ENCODE measurements at regions not wholly inside any gene's neighbourhood (a gene's known extent, or its start where the extent isn't known, plus 50 kb on each side); places are given as distances from the start of the nearest gene placed in this dataset.
"Not testable (repeated sequence)": the region's sequence is repeated elsewhere in the genome, so short reads cannot be mapped to it uniquely, and the experiment has no call there.

DNA sequence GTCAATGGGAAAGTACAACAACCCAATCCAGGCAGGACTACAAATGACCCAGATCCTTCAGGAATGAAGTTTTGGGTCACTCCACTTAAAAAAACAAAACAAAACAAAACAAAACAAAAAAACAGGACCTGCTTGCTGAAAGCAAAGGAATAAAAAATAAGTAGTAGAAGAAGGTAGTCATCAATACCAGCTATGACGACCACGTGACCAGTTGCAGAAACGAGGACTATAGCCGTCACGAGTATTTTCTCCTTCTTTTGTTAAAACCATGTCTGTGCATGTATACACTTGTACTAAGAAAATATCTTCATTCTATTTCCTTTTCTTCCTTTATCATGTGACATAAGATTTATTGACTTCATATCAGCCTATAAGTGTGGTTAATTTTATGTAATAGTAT lies 308.4 kb upstream of the DEFB112 start:
- no peak for DNase-seq

DNA sequence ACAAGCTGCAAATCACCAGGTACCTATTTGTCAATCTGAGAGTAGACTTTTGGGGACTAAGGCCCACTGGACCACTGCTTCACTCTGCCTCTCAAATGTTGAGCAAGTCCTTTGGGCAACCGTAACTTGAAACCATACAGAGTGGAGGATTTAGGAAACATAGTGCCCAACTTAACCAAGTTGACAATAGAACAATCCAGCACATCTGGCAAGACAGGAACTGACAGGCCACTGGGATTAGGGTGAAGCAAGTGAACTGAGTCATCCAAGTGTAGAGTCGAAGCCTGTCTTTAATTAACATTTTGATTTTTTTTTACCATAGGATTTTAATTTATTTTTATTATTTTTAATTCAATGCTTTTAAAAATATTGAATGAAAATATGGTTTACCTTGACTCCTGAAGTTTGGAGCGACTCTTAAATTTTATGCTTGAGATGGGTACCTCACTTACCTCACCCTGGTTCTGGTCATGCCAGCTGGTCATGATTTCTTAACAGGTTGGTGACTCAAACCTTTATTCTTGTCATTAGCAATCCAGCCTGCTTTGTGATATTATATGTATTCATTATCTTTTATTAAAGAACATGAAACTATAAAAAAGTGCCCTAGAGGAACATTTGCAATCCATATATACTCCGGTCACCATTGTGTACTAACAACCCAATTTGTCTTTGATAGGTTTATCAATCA lies 312.1 kb upstream of the DEFB112 start:
- DNase-seq: no peak

DNA sequence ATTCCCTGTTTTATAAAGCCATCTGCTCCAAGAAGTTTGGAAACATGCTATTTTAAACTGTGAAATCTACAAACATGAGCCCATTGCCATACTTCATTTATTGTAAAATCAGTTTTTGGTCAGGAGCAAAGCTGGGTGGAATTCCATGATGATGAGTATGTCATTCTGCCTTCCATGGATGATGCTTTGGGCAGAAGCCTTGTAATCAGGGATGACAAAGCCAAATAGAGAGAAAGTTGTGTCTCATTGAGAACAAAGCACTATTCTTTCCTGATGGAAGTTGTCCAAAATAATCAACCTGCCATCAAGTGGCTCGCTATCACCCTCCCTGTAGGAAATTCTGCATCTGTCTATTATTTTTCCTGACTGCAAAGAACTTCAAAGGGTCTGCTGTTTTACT lies 313.0 kb upstream of the DEFB112 start:
- no peak for DNase-seq

DNA sequence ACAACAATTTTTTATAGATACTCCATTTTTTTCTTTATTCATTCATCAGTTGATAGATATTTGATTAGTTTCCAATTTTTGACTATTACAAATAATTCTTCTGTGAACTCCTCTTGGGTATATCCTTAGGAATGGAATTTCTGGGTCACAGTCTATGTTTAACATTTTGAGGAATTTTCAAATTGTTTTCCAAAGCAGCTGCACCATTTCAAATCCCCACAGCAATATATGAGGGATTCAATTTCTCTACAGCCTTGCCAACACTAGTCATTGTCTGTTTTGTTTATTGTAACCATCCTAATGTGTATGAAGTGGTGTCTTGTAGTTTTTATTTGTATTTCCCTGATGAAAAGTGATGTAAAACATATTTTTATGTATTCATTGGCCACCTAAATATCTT lies 320.3 kb upstream of the DEFB112 start:
- DNase-seq: no peak

DNA sequence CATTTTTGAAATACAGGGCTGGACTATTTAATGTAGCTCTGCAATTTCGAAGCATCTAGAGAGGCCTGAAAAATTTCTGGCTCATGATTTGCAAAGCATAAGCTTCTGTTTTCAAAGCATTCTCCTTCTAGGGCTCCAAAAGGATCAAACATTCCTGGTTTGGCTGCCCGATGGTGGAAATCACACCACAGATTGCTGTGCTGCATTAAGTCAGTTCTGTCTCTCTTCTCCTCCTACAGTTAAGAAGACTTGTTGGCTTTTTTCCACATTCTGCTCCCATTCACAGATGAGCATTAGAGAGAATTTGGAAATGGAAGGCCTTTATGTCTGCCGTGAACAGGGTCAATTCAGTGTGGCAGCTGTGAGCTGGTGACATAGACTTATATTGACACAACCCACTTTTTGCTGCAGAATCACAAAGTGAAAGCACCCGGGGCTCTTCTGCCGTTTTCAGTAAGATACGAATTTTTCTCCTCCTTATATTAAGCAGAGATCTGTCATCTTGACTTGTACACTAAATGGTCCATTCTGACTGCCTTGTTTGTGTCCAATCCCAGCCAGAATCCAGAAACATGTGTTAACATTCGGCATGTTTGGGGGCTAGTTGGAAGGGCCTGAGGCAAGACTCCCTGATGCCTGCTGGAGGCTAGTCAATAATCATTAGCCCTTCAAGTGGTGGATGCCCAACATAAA lies 330.8 kb upstream of the DEFB112 start:
- DNase-seq: no peak

DNA sequence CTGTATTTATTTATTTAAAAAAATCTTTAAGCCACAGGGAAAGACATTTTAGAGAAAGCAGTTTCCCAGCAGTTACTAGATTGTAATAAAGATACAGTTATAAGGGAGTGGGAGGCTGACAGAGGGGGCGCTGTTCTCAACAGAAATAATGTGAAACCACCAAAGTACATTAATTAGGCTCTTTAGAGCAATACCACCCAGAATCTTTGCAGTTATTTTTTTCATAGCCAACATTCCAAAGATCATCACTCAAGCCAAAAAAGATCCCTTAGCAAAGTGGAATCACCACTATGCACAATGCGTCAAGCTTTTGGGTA lies 331.3 kb upstream of the DEFB112 start:
- DNase-seq: no peak

DNA sequence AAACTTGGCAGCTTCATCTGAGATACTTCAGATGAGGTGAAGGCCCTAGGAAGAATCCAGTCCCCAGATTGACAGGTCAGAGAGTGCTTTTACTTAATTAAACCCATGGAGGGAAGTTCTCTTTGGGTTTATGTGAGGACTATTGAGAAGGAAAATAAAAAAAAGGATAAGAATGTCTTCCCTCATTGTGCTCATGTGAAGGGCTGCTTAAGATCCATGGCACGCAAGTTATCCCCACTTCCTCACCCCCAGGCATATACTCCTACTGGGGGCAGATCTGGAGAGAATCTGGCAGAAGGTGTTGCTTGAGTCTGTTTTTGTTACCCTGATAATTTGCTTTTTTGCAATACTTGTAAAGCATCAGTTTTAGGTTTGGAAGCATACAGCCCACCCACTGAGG lies 322.9 kb upstream of the TFAP2D start:
- no peak for DNase-seq

DNA sequence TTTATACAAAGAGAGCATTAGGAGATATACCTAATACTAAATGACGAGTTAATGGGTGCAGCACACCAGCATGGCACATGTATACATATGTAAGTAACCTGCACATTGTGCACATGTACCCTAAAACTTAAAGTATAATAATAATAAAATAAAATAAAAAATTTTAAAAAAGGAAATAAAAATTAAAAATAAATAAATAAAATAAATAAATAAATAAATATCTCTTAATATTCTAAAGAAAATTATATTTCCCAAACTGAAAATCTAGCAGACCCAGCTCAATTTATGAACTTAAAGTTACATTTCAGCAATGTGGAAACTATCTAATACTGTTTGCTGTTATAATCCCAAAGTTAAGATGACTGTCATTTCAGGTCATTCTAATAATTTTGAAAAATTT lies 319.2 kb upstream of the TFAP2D start:
- DNase-seq: not testable (repeated sequence)

DNA sequence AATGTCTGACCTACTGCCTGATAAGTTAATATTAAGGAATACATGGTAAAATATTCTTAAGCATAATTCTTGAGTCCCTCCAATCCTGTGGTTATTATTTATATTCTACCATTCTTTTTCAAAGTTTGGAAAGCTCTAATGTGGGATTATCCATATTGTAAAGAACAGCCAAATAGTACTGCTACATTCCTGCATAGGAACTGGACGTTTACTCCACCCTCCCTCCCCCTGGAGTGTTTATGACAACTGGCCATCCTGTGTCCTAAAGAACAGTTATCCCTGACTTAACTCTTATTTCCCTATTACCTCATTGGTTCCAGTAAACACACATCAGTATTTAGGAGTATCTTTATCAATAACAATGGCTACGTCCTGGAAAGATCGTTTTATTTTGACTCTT lies 308.7 kb upstream of the TFAP2D start:
- DNase-seq: no peak

DNA sequence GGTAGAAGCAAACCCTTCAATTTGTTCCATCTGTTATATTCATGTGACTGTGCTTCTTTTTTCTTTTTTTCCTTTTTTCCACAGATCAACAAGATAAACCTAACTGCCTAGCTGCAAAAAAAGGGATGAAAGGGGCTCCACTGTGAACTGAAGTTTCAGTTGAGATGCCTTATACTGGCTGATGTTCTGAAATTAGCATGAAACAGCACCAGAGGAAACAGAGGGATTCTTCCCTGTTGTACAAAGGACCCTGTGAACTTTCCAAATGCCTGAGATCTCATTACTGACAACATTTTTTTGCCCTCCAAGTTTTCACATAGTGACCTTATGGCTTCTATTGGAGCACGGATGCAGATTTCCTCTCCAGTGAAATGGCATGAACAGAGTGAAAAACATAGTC lies 302.7 kb upstream of the TFAP2D start:
- DNase-seq: no peak

DNA sequence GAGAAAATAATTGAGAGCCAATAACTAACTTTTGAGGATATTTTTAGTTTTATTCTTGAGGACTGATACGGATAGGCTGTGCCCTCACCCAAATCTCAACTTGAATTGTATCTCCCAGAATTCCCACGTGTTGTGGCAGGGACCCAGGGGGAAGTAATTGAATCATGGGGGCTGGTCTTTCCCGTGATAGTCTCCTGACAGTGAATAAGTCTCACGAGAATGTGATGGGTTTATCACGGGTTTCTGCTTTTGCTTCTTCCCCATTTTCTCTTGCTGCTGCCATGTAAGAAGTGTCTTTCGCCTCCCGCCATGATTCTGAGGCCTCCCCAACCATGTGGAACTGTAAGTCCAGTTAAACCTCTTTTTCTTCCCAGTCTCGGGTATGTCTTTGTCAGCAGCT lies 292.3 kb upstream of the TFAP2D start:
- DNase-seq: not testable (repeated sequence)

DNA sequence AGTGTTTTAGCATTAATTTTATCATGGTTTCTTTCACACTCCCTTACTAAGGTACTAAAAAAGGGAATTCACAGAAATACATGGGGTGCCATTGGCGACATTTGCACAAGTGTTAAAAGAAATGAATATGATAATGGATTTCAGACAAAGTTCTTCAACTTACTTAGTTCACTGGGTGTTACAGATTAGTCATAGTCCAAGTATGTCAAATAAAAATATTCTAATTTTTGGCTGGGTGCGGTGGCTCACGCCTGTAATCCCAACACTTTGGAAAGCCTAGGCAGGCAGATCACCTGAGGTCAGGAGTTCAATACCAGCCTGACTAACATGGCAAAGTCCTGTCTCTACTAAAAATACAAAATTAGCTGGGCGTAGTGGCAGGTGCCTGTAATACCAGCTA lies 286.1 kb upstream of the TFAP2D start:
- no peak for DNase-seq

DNA sequence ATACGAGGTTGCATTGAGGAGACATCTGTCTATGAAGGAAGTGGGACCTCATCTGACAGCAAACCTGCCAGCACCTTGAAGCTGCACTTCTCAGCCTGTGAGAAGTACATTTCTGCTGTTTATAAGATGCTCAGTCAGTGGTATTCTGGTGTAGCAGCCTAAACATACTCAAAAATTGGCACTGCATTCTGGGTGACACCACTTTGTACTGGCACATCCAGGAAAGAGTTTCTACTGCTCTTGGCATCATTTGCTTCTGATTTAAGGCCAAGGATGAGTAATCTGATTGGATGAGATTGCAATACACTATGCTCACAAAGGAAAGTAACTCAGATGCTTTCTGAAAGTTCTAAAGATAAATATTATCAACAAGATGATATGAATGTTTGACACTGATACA lies 275.4 kb upstream of the TFAP2D start:
- DNase-seq: no peak

DNA sequence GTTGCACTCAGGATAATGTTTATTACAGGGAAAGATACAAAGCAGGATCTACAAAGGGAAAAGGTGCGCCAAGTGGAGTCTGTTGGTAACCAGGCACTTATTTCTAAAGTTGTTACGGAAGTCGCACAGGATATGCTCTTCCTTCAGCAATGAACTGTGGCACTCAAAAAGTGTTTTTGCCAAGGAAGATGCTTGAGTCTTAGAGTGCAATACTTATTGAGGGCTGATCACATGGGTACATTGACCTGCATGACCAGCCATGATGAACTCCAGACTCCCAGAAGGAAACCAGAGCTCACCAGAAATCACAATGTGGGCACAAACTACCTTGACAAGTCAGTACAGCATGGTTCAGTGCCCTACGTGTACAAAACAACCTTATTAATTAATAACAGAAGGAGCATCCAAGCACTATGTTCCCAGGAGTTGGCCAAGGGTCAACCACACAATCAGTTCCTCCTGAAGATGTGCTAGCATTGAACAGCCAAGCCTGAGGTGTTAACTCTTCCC lies 270.7 kb upstream of the TFAP2D start:
- DNase-seq: no peak

DNA sequence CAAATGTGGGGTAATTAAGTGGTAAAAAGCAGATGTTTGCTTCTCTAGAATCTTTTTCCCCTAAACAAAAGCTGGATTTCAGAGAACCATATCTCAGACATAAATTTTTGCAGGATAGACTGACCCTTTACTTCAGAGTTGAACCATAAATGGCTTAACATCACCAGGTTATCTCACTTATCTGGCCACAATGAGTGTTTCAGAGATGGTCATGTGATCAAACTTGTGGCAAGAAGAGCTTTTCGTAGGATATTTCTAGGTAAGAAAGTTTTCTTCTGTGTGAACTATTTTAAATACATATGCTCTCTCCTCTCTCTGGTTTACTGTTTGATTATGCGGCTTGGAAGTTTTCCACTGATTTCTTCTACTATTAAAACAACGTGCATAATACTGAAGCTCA lies 270.2 kb upstream of the TFAP2D start:
- no peak for DNase-seq

DNA sequence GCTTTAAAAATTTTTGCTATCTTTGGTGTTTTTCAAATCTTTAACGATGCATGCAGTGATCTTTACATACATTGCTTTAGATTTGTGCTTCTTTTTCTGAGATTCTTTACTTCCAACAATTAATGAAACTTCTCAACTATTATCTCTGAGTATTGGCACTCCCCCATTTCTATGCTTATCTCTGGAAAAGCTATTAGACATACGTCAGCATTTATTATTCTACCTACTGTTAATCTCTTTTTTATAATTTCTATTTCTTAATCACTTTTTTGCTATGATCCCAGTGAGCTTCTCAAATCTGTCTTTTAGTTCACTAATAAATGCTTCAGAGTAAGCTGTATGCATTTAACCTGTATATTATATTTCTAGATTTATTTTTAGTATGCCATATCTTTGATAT lies 264.2 kb upstream of the TFAP2D start:
- no peak for DNase-seq

DNA sequence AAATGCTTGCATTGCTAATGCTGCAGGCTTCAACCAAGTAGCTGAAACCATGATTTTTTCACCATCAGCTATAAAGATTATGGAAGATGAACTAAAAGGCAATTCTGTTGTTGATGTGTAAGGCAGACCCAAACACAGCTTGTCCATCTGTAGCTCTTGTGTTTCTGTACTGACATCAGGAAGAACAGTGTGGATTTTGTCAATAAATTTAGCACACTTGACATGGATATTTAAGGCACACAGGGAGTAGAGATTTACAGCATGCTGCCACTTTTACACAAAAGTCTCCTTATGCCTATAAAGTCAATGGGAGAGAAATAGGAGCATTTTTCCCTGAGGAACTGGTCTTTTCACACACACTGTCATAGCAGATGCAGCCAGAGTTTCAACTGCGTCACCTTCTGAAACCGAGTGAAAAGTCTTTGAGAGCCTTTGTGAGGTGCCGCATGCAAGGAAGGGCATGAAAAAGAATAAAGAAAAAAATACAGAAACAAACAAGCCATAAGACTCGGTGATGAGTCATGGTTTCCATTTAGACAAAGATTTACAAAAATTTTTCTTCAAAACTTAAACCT lies 261.4 kb upstream of the TFAP2D start:
- no peak for DNase-seq

DNA sequence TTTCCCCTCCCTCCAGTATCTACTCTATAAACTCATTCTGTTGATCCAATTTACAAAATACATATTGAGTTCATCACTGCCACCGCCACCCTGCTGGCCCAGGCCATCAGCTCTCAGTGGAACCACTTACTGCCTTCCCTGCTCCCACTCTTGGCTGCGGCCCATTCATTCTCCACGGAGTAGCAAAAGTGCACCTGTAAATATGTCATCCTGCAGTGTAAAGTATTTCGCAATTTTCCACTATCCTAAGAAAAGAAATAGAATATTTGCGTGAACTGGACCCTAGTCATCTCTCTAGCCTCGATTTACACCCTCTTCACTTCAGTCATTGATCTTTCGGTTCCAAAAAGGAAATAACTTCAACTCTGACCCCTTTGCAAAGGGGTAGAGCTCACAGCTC lies 258.3 kb upstream of the TFAP2D start:
- no peak for DNase-seq

DNA sequence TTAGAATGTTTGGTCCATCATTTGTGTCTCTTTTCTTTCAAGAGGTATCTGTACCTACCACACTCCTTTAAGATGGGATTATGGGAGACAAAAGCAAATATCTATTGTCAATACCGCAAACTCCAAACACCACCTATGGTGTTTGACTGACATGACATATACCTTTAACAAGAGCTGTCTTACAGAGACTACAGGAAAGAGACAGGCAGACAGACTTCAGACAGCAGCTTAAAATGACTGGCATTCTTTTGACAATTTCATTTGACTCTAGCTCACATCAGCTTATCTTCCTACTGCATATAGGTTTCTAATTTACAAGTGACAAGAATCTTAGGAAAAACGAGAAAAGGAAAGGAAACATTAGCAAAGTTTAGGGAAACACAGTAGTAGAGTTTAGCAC lies 256.0 kb upstream of the TFAP2D start:
- DNase-seq: no peak

DNA sequence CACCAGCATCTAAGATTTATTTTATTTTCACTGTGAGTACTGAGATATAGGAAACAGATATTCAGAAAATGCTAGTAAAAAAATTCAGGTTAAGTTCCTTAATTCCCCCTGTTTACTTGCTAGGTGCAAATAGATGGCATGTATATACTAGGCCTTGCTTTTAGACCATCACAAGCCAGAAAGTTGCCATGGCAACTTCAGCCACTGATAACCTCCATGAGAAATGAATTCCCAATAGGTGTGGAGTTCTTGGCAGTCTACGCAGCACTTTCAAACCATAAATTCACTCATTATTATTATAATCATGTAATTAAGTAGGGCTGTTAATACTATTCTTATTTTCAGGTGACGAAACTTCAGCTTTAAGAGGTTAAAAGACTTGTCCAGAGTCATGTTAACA lies 251.6 kb upstream of the TFAP2D start:
- no peak for DNase-seq

DNA sequence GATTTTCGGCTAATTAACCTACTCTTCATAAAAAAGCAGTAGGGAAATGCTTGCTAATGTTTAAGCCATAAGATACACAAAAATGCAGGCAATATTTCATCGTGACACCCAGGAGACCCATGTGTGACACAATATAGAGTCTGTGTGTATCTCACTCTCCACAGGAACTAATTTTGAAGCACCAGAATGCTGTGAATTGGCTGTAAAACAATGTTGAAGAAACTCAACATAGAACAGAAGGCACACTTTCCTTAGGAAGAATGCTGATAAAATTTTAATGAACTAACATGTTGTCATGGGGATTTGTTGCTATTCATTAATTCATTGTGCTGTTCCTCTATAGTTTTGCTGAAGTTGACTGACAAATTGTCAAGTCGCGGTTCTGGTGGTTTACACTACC lies 249.4 kb upstream of the TFAP2D start:
- no peak for DNase-seq

DNA sequence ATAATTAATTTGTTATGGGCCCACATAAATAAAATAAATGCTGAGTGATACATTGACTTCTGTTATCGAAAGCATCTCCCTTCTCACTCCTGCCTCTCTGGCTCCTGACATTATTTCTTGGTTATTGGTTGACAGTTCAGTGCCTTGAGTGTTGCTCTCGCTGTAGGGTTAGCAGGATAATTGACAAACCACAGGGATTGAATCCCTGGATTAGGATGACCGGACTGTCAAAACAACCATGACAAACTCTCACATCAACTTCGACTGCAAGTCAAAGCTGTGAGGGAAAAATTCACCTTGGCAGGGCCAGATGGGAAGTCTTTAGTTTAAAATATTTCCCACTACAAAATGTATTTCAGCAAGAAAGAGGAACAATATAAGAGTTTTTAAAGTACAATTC lies 245.4 kb upstream of the TFAP2D start:
- no peak for DNase-seq

DNA sequence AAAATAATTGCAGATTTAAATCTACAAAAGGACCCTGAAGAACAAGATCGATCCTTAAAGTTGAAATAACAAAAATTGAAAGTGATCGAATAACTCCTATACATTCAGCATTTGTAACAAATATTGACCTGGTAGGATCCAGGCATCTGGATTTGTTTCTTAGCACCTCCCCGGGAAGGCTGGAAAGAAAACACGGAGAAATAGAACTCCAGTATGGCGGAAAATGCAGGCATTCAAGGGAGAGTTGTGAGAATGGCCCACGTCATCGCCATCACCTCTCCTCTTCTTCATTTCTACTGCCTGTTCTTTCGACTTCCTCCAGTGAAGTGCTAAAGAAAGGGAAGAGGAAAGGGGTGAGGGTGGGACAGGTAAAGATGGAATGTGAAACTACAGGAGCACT lies 242.3 kb upstream of the TFAP2D start:
- no peak for DNase-seq

DNA sequence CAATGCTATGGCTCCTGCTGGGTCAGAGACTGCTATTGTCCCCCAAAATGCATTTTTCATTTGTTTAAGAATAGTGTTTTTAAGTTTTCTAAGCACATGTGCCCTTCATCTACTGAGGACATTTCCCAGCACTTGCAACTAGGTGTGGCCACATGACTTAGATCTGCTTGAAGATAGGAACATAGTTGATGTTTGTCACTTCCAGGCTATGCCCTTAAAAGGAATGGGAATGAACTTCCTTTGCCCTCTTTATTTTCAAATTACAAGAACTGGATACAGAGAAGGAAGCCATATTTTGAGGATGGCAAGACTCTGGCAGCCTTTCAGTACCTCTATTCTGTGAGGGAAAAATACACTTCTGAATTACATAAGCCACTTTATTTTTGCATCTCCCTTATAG lies 203.0 kb upstream of the TFAP2D start:
- DNase-seq: no peak
